Neutrophil (primary cell): ENCODE measurements at regions not wholly inside any gene's neighbourhood (a gene's known extent, or its start where the extent isn't known, plus 50 kb on each side); places are given as distances from the start of the nearest gene placed in this dataset.
"Not testable (repeated sequence)": the region's sequence is repeated elsewhere in the genome, so short reads cannot be mapped to it uniquely, and the experiment has no call there.

Experiments used
- H3K27ac ChIP-seq: fragments of 200-600 bp; sonication (generic); 2 replicates; pipeline ENCODE4 v1.5.1; 2016; ENCODE audit warnings: mild to moderate bottlenecking, moderate library complexity
- H3K27me3 ChIP-seq: fragments of 200-600 bp; sonication (generic); 2 replicates; pipeline ENCODE4 v1.6.0; 2016; ENCODE audit warnings: mild to moderate bottlenecking
- H3K36me3 ChIP-seq: fragments of 200-600 bp; sonication (generic); 2 replicates; pipeline ENCODE4 v1.5.1; 2017
- H3K4me1 ChIP-seq, 2 experiments: fragments of 200-600 bp in 1 of 2; sonication (generic) in 1 of 2; 1 replicate in 1 of 2; 2 replicates in 1 of 2; pipeline versions ENCODE4 v1.5.1 to v1.6.1; 2013 to 2016; ENCODE audit warnings: low read depth in 1 of 2, low read length in 1 of 2, mild to moderate bottlenecking in 1 of 2, moderate library complexity in 1 of 2; ENCODE audit not compliant: control insufficient read depth in 1 of 2, insufficient read depth in 1 of 2
- H3K4me3 ChIP-seq, 2 experiments: fragments of 200-600 bp in 1 of 2; sonication (generic) in 1 of 2; 1 replicate in 1 of 2; 2 replicates in 1 of 2; pipeline ENCODE4 v1.5.1; 2013 to 2016; ENCODE audit warnings: low read depth in 1 of 2, low read length in 1 of 2, mild to moderate bottlenecking in 1 of 2, moderate library complexity in 1 of 2
- H3K9me3 ChIP-seq: fragments of 200-600 bp; sonication (generic); 2 replicates; pipeline ENCODE4 v1.5.1; 2016
- CTCF ChIP-seq: fragments of 200-600 bp; sonication (generic); IDR thresholded peaks from 2 replicates; pipeline ENCODE4 v1.5.1; 2016; ENCODE audit warnings: antibody characterized with exemption

GRCh38 chr5:50593681-50594080 lies 72.8 kb upstream of the PARP8 start:
- no peak for TF ChIP-seq CTCF
- no peak overlapping the region for H3K27ac ChIP-seq
- no peaks in the 10 kb centered on the region for H3K27me3 ChIP-seq
- peaks cover 0 to 7% of the 10 kb centered on the region in 2 experiments for H3K4me1 ChIP-seq
- no peak overlapping the region for H3K4me3 ChIP-seq
- H3K9me3 ChIP-seq = no peaks in the 10 kb centered on the region
- H3K36me3 ChIP-seq = no peaks in the 10 kb centered on the region

GRCh38 chr5:50595199-50595598 lies 71.2 kb upstream of the PARP8 start:
- H3K36me3 ChIP-seq = no peaks in the 10 kb centered on the region
- no peak for TF ChIP-seq CTCF
- H3K27ac ChIP-seq = no peak overlapping the region
- peaks cover 0 to 7% of the 10 kb centered on the region in 2 experiments for H3K4me1 ChIP-seq
- no peaks in the 10 kb centered on the region for H3K27me3 ChIP-seq
- H3K9me3 ChIP-seq = no peaks in the 10 kb centered on the region
- H3K4me3 ChIP-seq = no peak overlapping the region

- not testable (repeated sequence) for H3K27me3 ChIP-seq, H3K36me3 ChIP-seq, H3K27ac ChIP-seq, H3K4me3 ChIP-seq, H3K9me3 ChIP-seq, H3K4me1 ChIP-seq
These were observed 64.9 kb upstream of the PARP8 start for GRCh38 chr5:50601576-50601975.

GRCh38 chr5:50606179-50606578 lies 60.3 kb upstream of the PARP8 start:
- no peaks in the 10 kb centered on the region for H3K27me3 ChIP-seq
- no peaks in the 10 kb centered on the region for H3K9me3 ChIP-seq
- no peak overlapping the region for H3K4me3 ChIP-seq
- peaks cover 3 to 7% of the 10 kb centered on the region in 2 experiments for H3K4me1 ChIP-seq
- no peak for TF ChIP-seq CTCF
- no peaks in the 10 kb centered on the region for H3K36me3 ChIP-seq
- H3K27ac ChIP-seq = no peak overlapping the region

- H3K36me3 ChIP-seq = not testable (repeated sequence)
These were observed 59.0 kb upstream of the PARP8 start for GRCh38 chr5:50607456-50607855.

GRCh38 chr5:50607953-50608705 lies 58.3 kb upstream of the PARP8 start:
- H3K9me3 ChIP-seq, H3K4me1 ChIP-seq, H3K27ac ChIP-seq, H3K36me3 ChIP-seq, H3K27me3 ChIP-seq, H3K4me3 ChIP-seq: not testable (repeated sequence)

More at GRCh38 chr5:50607456-50607855, 59.0 kb upstream of the PARP8 start:
- not testable (repeated sequence) for H3K9me3 ChIP-seq, H3K27ac ChIP-seq, H3K4me3 ChIP-seq, H3K4me1 ChIP-seq, H3K27me3 ChIP-seq

GRCh38 chr5:50613057-50613456 lies 53.4 kb upstream of the PARP8 start:
- not testable (repeated sequence) for H3K27me3 ChIP-seq, H3K4me1 ChIP-seq, H3K9me3 ChIP-seq, H3K27ac ChIP-seq, H3K4me3 ChIP-seq, H3K36me3 ChIP-seq
